Upper lobe of left lung (tissue), 6 donors: ENCODE measurements at regions not wholly inside any gene's neighbourhood (a gene's known extent, or its start where the extent isn't known, plus 50 kb on each side); places are given as distances from the start of the nearest gene placed in this dataset.

ENCODE experiments used
- ATAC-seq, 2 donors: fragments of 200-7000 bp; cut with Tn5 transposase; one replicate each; pipeline ENCODE4 v1.9.1; 2022; ENCODE audit warnings: mild to moderate bottlenecking in 2 of 2, moderate library complexity in 2 of 2; ENCODE audit not compliant: low FRiP score in 2 of 2
- DNase-seq, 2 donors: peaks; one replicate each; pipeline ENCODE4 v3.0.0-alpha.2; 2019 to 2020
- H3K27ac ChIP-seq, 4 donors: fragments of 200-600 bp; sonication (generic); one replicate each; pipeline ENCODE4 v1.5.1; 2016 to 2019
- H3K27me3 ChIP-seq, 4 donors: fragments of 200-600 bp; sonication (generic); one replicate each; pipeline ENCODE4 v1.5.1; 2017 to 2019
- H3K36me3 ChIP-seq, 4 donors: fragments of 200-600 bp; sonication (generic); one replicate each; pipeline ENCODE4 v1.5.1; 2016 to 2019
- H3K4me1 ChIP-seq, 4 donors: fragments of 200-600 bp; sonication (generic); one replicate each; pipeline ENCODE4 v1.5.1; 2018 to 2019
- H3K4me3 ChIP-seq, 4 donors: fragments of 200-600 bp; sonication (generic); one replicate each; pipeline ENCODE4 v1.5.1; 2017 to 2019; ENCODE audit warnings: mild to moderate bottlenecking in 2 of 4, moderate library complexity in 1 of 4
- H3K9me3 ChIP-seq, 4 donors: fragments of 200-600 bp; sonication (generic); one replicate each; pipeline ENCODE4 v1.5.1; 2018 to 2019
- EP300 ChIP-seq, 4 donors: sonication (generic); formaldehyde crosslinking; IDR thresholded peaks; one replicate each; pipeline ENCODE4 v1.5.1; 2017; ENCODE audit warnings: antibody characterized with exemption in 4 of 4, control low read depth in 2 of 4
- POLR2A ChIP-seq, 4 donors: fragments of 450-650 bp; IDR thresholded peaks; one replicate each; pipeline ENCODE4 v1.5.1; 2016 to 2017; ENCODE audit warnings: antibody characterized with exemption in 4 of 4, mild to moderate bottlenecking in 2 of 4
- POLR2AphosphoS5 ChIP-seq, 2 donors: sonication (generic); formaldehyde crosslinking; IDR thresholded peaks; one replicate each; pipeline ENCODE4 v1.5.1; 2017; ENCODE audit warnings: antibody characterized with exemption in 2 of 2
- WGBS, 2 donors: methylation state at CpG; one replicate each; pipeline ENCODE4 v1.1.5; 2017 to 2018; 5-methylcytosine and 5-hydroxymethylcytosine counted together
- TF ChIP-seq, protein P1 (sequence below), 6 experiments: fragments of 450-650 bp in 4 of 6; fragments of 200-600 bp in 2 of 6; sonication (generic) in 2 of 6; IDR thresholded peaks; one replicate each; pipeline ENCODE4 v1.5.1; 2016 to 2019; ENCODE audit warnings: antibody characterized with exemption in 6 of 6
- donor health status: DM: no; HTN: no; CAD: no; lungs with moderate emphysema.
- donor health status: DM: no; HTN: yes; CAD: no; lungs with severe emphysema.

GRCh38 chr2:78887446-78887845 lies 138.1 kb upstream of the REG3G start:
- Histone ChIP-seq H3K4me1 (no peaks in the 10 kb centered on the region), H3K36me3 (no peaks in the 10 kb centered on the region), H3K27ac (no peak overlapping the region), H3K9me3 (no peaks in the 10 kb centered on the region), H3K27me3 (no peaks in the 10 kb centered on the region), H3K4me3 (no peak overlapping the region)
- 75 to 85% methylated on average over 1 of the region's 1 CpG for WGBS, 2 donors
- DNase-seq (no peak), ATAC-seq (no peak)
- TF ChIP-seq, protein P1, sequence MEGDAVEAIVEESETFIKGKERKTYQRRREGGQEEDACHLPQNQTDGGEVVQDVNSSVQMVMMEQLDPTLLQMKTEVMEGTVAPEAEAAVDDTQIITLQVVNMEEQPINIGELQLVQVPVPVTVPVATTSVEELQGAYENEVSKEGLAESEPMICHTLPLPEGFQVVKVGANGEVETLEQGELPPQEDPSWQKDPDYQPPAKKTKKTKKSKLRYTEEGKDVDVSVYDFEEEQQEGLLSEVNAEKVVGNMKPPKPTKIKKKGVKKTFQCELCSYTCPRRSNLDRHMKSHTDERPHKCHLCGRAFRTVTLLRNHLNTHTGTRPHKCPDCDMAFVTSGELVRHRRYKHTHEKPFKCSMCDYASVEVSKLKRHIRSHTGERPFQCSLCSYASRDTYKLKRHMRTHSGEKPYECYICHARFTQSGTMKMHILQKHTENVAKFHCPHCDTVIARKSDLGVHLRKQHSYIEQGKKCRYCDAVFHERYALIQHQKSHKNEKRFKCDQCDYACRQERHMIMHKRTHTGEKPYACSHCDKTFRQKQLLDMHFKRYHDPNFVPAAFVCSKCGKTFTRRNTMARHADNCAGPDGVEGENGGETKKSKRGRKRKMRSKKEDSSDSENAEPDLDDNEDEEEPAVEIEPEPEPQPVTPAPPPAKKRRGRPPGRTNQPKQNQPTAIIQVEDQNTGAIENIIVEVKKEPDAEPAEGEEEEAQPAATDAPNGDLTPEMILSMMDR (IDR thresholded peaks at IDR 0.05), result no peak
- no peak for TF ChIP-seq POLR2AphosphoS5 (IDR thresholded peaks at IDR 0.05)
- TF ChIP-seq POLR2A (IDR thresholded peaks at IDR 0.05), result no peak
- TF ChIP-seq EP300 (IDR thresholded peaks at IDR 0.05), result no peak

DNA sequence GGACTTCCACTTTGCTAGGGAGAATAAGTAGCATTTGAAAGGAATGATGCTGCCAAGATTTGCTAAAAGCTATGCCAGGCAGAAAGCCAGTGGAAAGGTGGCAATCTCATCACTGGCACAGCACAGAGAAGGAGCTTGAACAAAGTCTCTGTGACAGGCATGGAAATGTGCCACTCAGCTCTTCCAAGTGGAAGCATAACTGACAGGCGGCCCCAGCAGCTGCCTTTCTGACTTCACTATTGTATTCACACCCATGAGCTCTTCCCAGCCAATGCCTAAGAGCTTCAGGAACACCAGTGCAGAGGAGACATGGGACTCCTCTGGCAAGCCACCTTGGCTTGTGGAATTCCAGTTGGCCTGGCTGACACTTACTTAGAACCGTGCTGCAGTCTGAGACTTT lies 134.6 kb upstream of the REG3G start:
- WGBS, 2 donors, result 74 to 85% methylated on average over 2 of the region's 2 CpGs

GRCh38 chr2:78892295-78892694 lies 133.2 kb upstream of the REG3G start:
- H3K27ac ChIP-seq, result no peak overlapping the region
- no peak for ATAC-seq
- no peaks in the 10 kb centered on the region for H3K36me3 ChIP-seq

More for the DNA sequence above, 134.6 kb upstream of the REG3G start:
- TF ChIP-seq EP300 (IDR thresholded peaks at IDR 0.05) (no peak), POLR2A (IDR thresholded peaks at IDR 0.05) (no peak), POLR2AphosphoS5 (IDR thresholded peaks at IDR 0.05) (no peak)
- TF ChIP-seq, protein P1 (IDR thresholded peaks at IDR 0.05), result no peak
- Histone ChIP-seq H3K27ac (no peak overlapping the region), H3K4me3 (no peak overlapping the region), H3K9me3 (no peaks in the 10 kb centered on the region), H3K27me3 (no peaks in the 10 kb centered on the region), H3K36me3 (no peaks in the 10 kb centered on the region), H3K4me1 (no peaks in the 10 kb centered on the region)
- DNase-seq (no peak), ATAC-seq (no peak)

DNA sequence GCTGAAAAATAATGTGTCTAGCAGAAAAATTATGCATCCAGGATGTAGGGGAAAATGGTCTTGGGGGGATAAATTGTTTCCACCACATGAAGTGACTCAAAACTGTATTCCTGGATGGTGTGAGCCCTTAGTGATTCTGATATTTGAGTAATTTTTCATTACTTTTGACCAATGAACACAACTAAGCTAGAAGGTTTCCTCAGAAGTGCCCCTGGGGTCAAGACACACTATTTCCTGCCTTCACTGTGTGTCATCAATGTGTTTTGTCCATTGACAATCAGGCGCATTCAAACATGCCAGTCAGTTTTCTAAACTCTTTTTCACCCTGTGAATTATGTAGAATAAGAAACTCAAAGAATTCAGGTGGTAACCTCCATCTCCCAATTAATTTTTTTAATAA lies 130.5 kb upstream of the REG3G start:
- no peaks in the 10 kb centered on the region for H3K27me3 ChIP-seq
- no peak overlapping the region for H3K27ac ChIP-seq
- DNase-seq, result no peak
- 91 to 93% methylated on average over 1 of the region's 1 CpG for WGBS, 2 donors
- H3K4me3 ChIP-seq, result no peak overlapping the region
- H3K4me1 ChIP-seq, result no peaks in the 10 kb centered on the region
- H3K9me3 ChIP-seq, result no peaks in the 10 kb centered on the region
- no peaks in the 10 kb centered on the region for H3K36me3 ChIP-seq
- no peak for TF ChIP-seq EP300 (IDR thresholded peaks at IDR 0.05)
- TF ChIP-seq, protein P1 (IDR thresholded peaks at IDR 0.05), result no peak
- no peak for TF ChIP-seq POLR2AphosphoS5 (IDR thresholded peaks at IDR 0.05)
- no peak for TF ChIP-seq POLR2A (IDR thresholded peaks at IDR 0.05)
- no peak for ATAC-seq

More at GRCh38 chr2:78892295-78892694, 133.2 kb upstream of the REG3G start:
- no peaks in the 10 kb centered on the region for H3K9me3 ChIP-seq
- 84 to 86% methylated on average over 3 of the region's 3 CpGs for WGBS, 2 donors
- TF ChIP-seq POLR2A (IDR thresholded peaks at IDR 0.05) (no peak), EP300 (IDR thresholded peaks at IDR 0.05) (no peak), POLR2AphosphoS5 (IDR thresholded peaks at IDR 0.05) (no peak)
- TF ChIP-seq, protein P1 (IDR thresholded peaks at IDR 0.05), result no peak
- no peak for DNase-seq
- H3K27me3 ChIP-seq, result no peaks in the 10 kb centered on the region
- no peak overlapping the region for H3K4me3 ChIP-seq
- no peaks in the 10 kb centered on the region for H3K4me1 ChIP-seq

GRCh38 chr2:78896536-78896935 lies 129.0 kb upstream of the REG3G start:
- Histone ChIP-seq H3K4me1 (no peaks in the 10 kb centered on the region), H3K27ac (no peak overlapping the region), H3K4me3 (no peak overlapping the region), H3K27me3 (no peaks in the 10 kb centered on the region), H3K36me3 (no peaks in the 10 kb centered on the region), H3K9me3 (no peaks in the 10 kb centered on the region)
- 66 to 67% methylated on average over 3 of the region's 3 CpGs for WGBS, 2 donors
- ATAC-seq, result no peak
- DNase-seq, result no peak
- TF ChIP-seq POLR2AphosphoS5 (IDR thresholded peaks at IDR 0.05) (no peak), EP300 (IDR thresholded peaks at IDR 0.05) (no peak), POLR2A (IDR thresholded peaks at IDR 0.05) (no peak)
- TF ChIP-seq, protein P1 (IDR thresholded peaks at IDR 0.05), result no peak
